ENCODE measurements at regions not wholly inside any gene's neighbourhood (a gene's known extent, or its start where the extent isn't known, plus 50 kb on each side); places are given as distances from the start of the nearest gene placed in this dataset.

- Histone ChIP-seq H3K4me1 (peaks cover 32% of the 10 kb centered on the region), H3K9me3 (no peaks in the 10 kb centered on the region), H3K36me3 (no peaks in the 10 kb centered on the region), H3K27ac (no peak overlapping the region), H3K27me3 (ENCODE audit: low read depth) (no peaks in the 10 kb centered on the region), H3K4me3 (no peak overlapping the region)
- TF ChIP-seq CTCF (IDR thresholded peaks at IDR 0.05) = no peak
- intact Hi-C loops (cut with DNase I) = no loop called here
- no peak for DNase-seq
- ATAC-seq = no peak
Observed at GRCh38 chr15:77544162-77544561, 88.5 kb downstream of the LINGO1 start.

- Histone ChIP-seq H3K9me3 (no peaks in the 10 kb centered on the region), H3K4me1 (peaks cover 40% of the 10 kb centered on the region), H3K27ac (peak overlapping the region; percentile 72), H3K36me3 (no peaks in the 10 kb centered on the region), H3K27me3 (ENCODE audit: low read depth) (no peaks in the 10 kb centered on the region), H3K4me3 (peak overlapping the region; percentile 59)
- ATAC-seq = peak; percentile 90 to 92
- peak; percentile 98 for TF ChIP-seq CTCF (IDR thresholded peaks at IDR 0.05)
- peak; percentile 90 for DNase-seq
- intact Hi-C loops (cut with DNase I) = no loop called here
Observed at GRCh38 chr15:77543159-77543882, 89.4 kb downstream of the LINGO1 start.

- Histone ChIP-seq H3K27ac (peak overlapping the region; percentile 72), H3K4me1 (peaks cover 46% of the 10 kb centered on the region), H3K27me3 (ENCODE audit: low read depth) (no peaks in the 10 kb centered on the region), H3K4me3 (peak overlapping the region; percentile 59), H3K36me3 (no peaks in the 10 kb centered on the region), H3K9me3 (no peaks in the 10 kb centered on the region)
- ATAC-seq = no peak
- intact Hi-C loops (cut with DNase I) = no loop called here
- TF ChIP-seq CTCF (IDR thresholded peaks at IDR 0.05) = no peak
- DNase-seq = no peak
Observed at GRCh38 chr15:77542491-77543001, 90.2 kb downstream of the LINGO1 start.

GRCh38 chr15:77541421-77542181 is 91.1 kb downstream of the LINGO1 start:
- peak; percentile 37 to 54 for ATAC-seq
- peak overlapping the region; percentile 6 for H3K27ac ChIP-seq
- TF ChIP-seq CTCF (IDR thresholded peaks at IDR 0.05) = no peak
- H3K27me3 ChIP-seq (ENCODE audit: low read depth) = no peaks in the 10 kb centered on the region
- no peaks in the 10 kb centered on the region for H3K9me3 ChIP-seq
- H3K36me3 ChIP-seq = no peaks in the 10 kb centered on the region
- peak; percentile 67 for DNase-seq
- peaks cover 46% of the 10 kb centered on the region for H3K4me1 ChIP-seq
- no peak overlapping the region for H3K4me3 ChIP-seq
- intact Hi-C loops (cut with DNase I) = no loop called here

GRCh38 chr15:77540312-77541060 is 92.2 kb downstream of the LINGO1 start:
- H3K36me3 ChIP-seq = no peaks in the 10 kb centered on the region
- no peaks in the 10 kb centered on the region for H3K27me3 ChIP-seq (ENCODE audit: low read depth)
- no peak overlapping the region for H3K4me3 ChIP-seq
- DNase-seq (no peak), ATAC-seq (no peak)
- no peaks in the 10 kb centered on the region for H3K9me3 ChIP-seq
- no peak overlapping the region for H3K27ac ChIP-seq
- intact Hi-C loops (cut with DNase I) = no loop called here
- no peak for TF ChIP-seq CTCF (IDR thresholded peaks at IDR 0.05)
- H3K4me1 ChIP-seq = peaks cover 46% of the 10 kb centered on the region
